RPMI7951 (cell line): ENCODE measurements at regions not wholly inside any gene's neighbourhood (a gene's known extent, or its start where the extent isn't known, plus 50 kb on each side); places are given as distances from the start of the nearest gene placed in this dataset.
A peak's percentile ranks its signal among the peaks of the same experiment; 100 is the strongest.
"Not testable (repeated sequence)": the region's sequence is repeated elsewhere in the genome, so short reads cannot be mapped to it uniquely, and the experiment has no call there.

Experiments
- DNase-seq: peaks from one replicate; pipeline ENCODE4 v3.0.0-alpha.2; 2012; ENCODE audit warnings: low read depth

DNA sequence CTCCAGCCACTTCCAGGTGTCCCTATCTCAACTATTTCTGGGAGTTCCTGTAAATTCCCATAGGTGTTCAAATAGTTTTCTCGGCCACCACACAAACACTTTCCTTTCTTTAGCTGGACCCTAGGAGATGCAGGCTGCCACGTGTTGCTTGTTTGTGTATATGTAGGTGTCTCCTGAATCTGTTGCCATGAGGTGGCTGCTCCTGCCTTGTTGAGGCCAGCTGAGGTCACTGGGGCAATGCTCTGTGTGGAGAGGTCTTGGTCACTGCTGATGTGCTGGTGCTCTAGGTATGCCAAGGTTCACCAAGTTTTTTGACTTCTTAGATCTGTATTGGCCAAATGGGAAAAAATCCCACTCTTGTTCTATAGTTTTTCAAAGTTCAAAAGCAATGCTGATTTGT lies 132.5 kb upstream of the CHD1 start:
- no peak for DNase-seq

DNA sequence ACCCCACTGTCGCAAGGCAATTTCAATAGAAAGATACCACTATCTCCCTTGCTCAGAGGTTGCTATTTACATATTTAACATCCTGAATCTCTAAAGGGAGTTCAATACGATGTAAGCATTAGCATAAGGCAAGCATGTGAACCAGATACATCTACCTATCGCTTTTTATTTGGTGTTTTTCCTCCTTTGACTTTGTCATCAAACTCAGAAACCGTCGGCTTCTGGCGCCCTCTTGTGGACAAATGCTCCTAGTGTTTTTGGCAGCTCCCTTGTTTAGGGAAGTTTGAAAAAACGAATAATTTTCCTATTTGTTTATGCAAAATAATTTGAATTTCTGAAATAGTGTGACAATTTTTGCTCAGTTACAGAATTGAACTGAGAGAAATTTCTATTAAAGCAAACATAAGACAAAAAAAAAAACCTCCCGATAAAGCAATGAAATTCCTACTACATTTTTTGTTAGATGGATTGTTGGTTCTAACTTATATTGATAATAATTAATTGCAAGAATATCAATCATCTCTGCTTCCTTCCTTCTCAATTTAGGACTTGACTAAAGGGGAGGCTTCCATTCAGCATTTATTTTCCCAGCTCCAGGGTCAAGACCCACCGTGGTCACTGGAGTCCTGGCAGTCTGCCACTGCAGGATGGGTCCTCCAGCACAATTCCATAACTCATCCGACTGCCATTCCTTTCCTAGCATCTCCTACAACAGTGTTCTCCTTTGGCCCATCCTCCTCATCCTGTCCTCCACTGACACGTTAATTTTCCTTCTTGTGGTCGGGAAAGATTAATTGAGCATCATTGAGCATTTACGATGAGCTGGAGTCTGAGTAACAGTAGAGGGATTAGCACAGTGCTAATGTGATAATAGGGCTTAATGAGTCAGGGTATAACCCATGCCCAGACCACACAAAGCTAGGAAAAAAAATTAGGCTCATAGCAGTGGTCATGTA lies 131.8 kb upstream of the CHD1 start:
- DNase-seq: peak; percentile 53

DNA sequence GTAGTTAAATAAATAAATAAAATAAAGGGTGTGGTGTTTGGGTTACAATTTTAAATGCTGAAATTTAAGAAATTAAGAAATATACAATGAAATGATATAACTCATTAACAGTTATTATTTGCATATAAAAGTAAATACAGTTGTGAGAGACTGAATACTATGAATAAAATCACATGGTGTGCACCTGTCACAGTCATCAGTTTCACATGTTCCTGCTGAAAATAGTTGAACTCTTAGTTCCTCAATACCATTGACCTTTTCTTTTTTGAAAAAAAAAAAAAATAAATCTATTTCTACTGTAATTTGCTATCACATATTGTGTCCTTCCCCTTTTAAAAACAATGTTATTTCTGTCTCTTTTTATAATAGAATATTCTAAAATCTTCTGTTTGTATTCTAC lies 130.9 kb upstream of the CHD1 start:
- no peak for DNase-seq

DNA sequence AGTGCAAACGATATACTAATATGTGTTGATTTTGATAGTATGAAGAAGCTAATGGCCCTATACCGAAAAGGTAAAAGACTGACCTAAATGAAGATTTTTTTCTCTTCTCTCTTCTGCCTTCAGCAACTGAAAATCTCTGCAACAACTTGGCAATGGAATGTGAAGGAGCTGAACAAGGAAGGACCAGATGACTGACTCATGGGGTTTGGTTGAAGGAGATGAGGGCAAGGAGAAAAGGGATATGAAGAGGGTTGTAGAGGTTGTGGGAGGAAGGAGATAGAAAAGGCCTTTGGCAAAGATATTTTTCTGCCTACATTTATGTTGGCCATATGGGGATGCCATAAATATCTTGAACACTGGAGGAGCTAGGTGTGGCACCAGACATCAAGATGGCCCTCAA lies 129.7 kb upstream of the CHD1 start:
- DNase-seq: no peak

DNA sequence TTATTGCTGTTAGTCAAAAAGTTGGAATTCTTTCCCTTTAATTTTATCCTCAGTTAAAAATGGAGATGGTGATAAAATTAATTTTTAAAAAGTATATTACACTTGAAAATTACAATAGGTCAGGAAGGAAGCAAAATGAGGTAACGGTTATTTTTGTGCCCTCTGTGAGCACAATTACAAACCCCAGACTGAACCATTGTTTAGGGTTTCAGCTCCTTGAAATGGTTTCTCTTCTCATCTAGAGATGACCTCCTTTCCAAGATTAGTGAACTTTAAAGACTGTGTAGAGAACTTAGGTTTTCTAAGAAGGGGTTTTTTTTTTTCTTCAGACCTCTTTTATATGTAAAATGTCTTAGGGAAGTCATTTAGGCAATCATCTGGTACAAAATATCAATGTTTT lies 126.2 kb upstream of the CHD1 start:
- DNase-seq: no peak

DNA sequence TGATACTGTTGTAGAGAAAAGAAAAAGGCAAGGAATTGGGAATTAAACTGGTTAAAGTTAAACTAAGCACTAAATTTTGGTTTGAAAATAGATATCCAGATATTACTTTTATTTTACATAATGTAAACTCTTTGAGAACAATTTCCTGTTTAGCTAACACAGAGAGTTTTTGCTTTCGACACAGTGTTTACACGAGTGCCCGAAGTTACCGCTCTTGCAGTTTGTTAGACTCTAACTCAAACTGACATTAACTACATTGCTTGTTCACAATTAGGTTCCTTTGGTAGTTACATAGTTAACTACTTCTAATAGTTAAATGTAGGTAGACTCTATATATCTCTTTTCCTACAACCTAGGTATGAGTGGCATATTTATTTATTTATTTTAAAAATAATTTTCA lies 117.1 kb upstream of the CHD1 start:
- DNase-seq: no peak

DNA sequence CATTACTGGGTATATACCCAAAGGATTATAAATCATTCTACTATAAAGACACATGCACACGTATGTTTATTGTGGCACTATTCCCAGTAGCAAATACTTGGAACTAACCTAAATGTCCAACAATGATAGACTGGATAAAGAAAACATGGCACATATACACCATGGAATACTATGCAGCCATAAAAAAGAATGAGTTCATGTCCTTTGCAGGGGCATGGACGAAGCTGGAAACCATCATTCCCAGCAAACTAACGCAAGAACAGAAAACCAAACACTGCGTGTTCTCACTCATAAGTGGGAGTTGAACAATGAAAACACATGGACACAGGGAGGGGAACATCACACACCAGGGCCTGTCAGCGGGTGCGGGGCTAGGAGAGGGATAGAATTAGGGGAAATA lies 114.5 kb upstream of the CHD1 start:
- DNase-seq: not testable (repeated sequence)

DNA sequence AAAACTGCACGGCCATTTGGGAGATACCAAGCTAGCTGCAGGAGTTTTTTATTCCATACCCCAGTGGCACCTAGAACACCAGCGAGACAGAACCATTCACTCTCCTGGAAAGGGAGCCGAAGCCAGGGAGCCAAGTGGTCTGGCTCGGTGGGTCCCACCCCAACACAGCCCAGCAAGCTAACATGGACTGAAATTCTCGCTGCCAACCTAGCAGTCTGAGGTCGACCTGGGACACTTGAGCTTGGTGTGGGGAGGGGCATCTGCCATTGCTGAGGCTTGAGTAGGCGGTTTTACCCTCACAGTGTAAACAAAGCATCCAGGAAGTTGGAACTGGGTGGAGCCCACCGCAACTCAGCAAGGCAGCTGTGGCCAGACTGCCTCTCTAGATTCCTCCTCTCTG lies 108.9 kb upstream of the CHD1 start:
- DNase-seq: peak; percentile 13

DNA sequence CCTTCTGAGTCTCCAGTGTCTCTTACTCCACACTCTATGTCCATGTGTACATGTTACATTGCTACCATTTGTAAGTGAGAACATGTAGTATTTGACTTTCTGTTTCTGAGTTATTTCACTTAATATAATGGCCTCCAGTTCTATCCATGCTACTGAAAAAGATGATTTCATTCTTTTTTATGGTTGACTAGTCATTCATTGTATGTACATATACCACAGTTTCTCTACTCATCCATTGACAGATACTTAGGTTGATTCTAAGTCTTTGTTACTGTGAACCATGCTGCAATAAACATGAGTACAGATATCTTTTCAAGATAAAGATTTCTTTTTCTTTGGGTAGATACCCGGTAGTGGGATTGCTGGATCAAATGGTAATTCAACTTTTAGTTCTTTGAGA lies 107.1 kb upstream of the CHD1 start:
- DNase-seq: no peak

DNA sequence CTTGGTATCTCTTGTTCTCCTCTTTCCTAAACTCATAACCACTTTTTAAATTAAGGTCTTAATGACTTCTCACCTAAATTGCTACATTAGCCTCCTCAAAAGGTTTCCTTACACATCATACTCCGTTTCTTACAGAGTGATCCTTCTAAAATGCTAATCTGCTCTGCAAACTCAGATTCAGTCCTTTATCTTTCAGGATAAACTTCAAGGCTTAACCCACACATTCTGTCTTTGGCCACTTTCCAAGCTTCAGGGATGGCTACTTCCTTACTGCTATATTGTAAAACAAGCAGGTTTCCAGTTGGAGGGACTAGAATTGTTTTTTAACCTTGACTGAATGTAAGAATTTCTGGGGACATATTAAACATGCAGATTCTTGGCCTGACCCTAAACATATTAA lies 105.5 kb upstream of the CHD1 start:
- DNase-seq: no peak

DNA sequence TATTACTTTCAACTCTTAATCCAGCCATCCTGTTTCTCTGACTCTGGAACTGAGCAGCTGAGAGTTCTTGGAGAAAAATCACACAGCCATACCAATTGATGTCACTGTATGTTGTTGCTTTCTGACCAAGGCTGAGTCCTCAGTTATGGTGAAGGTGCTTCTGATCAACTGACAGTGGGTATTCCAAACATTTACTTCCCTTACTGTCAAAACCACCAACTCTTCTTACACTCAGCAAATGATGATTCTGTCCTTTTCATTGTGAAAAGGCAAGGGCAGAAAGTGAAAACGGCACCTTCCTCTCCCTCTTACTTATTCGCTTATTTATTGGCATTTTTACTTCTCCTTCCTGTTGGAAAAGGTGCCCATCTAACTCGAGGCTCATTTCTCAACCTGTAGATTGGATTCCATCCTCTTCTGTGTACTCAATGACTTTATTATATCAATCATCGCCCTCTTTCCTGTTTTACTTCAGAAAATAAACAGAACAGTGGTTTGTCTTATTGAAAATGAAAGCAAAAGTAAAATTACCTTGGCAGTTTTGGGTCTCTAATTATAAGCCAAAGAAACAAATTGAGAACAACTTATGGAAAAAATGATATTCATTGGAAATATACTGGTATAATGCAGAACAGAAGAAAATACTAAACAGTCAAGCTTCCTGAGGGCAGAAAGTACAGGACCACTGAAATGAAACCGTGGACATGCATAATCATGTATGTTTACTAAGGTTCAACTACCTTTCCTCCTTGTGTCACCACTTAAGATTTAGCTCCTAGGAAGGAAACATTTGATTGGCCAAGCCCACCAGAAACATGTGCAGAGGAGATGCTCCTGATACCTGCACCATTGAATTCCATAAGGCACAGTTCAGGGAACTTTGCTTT lies 104.5 kb upstream of the CHD1 start:
- DNase-seq: peak; percentile 10

DNA sequence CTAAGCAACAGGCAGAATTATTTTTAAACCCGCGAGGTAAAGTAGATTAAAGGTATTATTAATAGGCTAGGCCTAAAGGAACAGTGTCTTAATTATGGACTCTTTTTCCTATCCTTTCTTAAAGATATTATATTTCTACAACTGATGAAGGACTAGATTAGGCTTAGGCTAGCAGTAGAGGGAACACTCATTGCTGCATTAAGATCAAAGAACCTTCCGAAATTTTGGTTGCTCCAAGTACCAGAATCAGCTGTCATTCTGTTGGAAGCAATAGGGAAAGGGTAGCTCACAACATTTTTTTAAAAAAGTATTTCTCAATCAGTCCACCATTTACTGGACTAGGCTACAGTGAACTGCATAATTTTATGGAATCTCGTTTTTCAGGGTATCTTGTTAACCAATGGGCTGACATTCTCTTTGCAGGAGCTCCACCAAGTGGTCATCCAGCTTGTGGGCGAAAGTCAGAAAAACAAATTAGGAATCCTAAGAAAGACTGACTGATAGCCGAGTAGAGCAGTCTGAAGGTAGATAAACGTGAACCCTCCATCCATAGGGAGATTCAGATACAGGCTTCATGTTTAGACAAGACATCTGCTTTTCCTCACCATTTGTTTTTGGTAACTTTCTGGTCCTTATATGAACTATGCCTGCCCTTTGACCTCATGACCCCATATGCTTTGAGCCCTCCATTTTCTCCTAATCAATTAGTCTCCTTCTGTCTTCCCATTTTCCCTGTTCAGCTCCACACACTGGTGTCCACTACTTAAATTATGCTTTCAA lies 103.6 kb upstream of the CHD1 start:
- DNase-seq: peak; percentile 73

DNA sequence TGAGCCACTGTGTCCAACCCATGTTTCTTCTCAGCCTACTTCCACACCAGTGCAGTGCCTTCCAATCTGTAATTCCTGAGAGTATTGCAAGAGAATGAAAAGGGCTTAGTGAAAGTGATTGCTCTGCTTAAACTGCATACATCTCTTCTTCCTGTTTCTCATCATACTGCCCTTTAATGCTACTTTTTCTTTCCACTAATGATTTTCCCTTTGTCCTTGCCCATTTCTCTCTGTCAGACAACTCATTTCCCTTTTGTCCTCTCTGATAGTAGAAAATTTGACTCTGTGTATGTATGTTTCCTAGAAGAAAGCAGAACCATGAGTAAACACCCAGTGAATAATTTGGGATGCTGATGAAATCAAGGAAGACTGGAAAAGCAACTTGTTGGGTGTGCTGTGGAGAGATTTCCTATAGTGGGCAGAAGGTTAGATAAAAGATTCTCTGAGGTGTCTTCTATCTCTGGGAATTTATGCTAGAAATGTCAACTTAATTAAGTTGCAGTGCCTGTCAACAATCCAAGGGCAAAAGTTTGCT lies 102.2 kb upstream of the CHD1 start:
- DNase-seq: no peak

DNA sequence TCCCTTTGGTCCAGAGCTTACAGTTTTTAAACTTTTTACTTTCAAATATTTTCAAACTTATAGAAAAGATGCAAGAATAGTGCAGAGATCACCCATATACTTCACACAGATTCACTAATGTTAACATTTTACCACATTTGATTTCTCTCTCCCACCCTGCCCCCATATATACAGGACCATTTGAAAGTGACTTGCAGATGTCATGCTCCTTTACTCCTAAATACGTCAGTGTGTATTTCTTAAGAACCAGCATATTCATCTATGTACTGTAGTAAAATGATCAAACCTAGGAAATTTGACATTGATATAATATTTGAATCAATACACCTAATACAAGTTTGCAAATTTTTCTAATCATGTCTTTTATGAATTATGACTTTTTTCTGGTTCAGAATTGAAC lies 100.4 kb upstream of the CHD1 start:
- no peak for DNase-seq

DNA sequence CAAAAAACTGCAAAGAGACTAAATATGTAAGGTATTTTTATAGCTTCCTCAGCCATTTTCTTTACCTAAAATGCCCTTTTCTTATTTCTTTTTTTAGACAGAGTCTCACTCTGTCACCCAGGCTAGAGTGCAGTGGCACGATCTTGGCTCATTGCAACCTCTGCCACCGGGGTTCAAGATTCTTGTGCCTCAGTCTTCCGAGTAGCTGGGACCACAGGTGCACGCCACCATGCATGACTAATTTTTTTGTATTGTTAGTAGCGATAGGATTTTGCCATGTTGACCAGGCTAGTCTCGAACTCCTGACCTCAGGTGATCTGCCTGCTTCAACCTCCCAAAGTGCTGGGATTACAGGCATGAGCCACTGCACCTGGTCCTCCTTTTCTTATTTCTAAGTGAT lies 99.4 kb upstream of the CHD1 start:
- DNase-seq: not testable (repeated sequence)

DNA sequence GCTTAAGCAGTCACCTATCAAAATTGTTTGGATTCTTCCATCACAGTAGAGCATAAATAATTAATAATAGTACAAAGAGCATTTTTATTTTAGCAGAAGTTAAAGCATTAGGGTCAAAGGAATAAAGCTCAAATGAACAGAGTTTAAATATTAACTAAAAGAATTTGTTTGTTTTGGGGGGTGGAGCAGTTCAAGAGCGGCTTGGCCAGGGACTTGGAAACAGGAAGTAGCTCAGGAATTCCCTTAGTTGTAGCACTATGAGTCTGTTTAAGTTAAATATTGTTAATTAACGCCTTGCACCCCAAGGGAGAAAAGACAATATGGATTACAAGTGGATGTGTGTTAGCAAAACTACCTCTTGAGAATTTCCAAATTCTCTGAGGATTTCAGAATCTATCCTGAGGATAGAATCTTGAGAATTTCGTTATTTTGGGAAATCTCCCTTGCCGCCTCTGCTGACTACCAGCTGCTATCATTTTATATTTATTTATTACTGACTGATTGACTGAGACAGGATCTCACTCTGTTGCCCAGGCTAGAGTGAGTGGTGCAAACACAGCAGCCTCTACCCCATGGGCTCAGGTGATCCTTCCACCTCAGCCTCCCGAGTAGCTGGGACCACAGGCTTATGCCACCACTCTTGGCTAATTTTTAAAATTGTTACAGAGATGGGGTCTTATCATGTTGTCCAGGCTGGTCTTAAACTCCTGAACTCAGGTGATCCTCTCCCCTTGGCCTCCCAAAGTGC lies 96.7 kb upstream of the CHD1 start:
- DNase-seq: no peak

DNA sequence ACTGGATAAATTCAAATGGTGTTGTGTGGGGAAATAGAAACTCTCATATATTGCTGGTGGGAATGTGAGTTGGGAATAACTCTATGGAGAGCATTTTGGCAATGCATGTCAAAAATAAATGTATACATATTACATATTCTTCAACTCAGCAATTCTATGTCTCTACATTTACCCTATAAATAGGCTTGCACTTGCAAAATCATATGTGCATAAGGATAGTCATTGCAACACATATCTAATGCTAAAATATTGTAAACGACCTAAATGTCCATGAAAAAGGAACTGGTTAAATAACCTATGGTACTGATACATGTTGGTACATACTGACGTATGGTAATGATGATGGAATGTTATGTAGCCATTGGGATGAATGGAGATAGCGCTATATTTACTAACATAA lies 94.5 kb upstream of the CHD1 start:
- DNase-seq: no peak

DNA sequence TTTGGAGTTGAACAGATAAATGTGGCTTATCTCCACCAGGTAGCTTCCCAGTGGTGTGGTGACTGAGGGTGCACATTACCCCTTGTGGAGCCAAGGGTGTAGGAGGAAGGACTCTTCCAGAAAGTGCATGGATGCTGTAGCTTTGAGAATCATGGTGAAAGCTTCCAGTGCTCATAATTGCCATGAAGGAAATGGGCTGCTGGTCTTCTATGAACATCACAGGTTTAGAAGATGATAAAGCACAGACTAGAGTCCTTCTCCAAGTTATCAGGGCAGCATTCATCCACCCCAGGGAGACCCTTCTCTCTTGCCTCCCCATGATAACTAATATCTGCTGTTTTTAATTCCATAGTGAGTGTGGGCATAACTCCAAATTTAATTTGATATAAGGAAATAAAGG lies 93.4 kb upstream of the CHD1 start:
- DNase-seq: no peak

DNA sequence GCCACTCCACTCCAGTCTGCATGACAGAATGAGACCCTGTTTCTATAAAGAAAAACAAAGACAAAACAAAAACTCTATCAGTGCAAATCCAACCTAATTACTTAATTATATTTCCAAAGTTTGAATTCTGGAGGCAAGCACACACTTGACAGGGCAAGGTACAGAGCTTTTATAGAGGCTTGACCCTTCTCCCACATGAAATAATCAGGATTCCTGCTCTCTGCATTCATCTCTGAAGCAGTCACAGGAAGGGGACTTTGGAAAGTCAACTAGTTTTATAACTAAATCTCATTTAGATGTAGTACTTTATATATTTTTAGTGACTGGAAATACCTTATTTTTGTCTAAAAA lies 91.9 kb upstream of the CHD1 start:
- DNase-seq: no peak

DNA sequence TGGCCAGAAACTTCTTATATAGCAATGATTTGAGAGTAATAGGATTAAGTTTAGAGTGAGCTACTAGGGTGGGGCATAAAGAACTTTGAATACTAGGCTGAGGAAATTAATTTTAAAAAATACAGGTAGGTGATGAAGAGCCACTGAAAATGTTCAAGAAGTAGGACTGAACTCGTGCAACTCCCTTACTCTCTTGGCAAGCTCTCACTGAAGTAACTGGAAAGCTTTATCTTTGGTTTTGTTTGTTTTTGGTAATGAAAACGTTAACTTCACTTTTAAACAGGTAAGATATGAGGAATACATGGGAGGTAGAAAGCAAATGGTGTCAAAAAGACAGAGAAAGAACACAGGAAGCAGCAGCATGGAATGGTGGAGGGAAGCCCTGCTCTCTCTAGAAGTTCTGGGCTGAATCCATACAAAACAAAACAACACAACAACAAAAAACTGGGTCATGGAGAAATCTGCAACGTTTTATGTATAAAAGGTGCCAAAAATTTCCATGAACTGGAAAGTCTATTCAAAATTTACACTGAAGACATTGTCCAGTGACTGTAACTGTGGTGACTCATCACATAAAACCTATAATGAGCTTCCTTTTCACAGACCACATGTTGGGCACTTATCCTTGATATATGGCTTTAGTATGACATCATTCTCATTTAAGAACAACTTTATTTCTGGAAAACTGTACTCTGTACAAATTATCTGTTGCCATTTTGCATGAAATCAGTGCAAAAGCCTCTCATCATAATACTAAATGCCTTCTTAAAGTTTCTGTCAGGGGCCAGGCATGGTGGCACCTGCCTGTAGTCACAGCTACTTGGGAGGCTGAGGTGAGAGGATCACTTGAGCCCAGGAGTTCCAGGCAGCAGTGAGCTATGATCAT lies 91.2 kb upstream of the CHD1 start:
- peak; percentile 83 for DNase-seq
